ENCODE measurements at regions not wholly inside any gene's neighbourhood (a gene's known extent, or its start where the extent isn't known, plus 50 kb on each side); places are given as distances from the start of the nearest gene placed in this dataset.

DNA sequence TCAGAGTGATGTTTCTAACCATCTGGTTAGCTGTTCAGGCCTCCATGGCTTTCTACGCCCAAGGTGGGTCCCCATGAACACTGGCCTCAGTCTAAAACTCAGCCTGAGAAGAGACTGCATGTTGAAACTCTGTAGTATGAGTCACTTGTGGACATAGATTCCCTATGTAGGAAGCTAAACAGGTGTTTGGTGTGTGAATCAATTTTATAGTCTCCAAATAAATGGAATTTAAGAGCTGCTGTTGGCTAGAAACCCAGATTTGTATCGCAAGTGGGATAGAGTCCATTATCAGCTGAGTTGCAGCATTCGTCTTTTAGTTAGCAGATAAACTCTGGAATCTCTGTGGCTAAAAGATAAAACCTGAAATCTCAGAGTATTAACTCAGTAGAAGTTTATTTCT lies 131.4 kb downstream of the KCNS3 start:
- intact Hi-C loops (cut with DNase I), result no loop called here
- no peak for DNase-seq (ENCODE audit: low spot score)

DNA sequence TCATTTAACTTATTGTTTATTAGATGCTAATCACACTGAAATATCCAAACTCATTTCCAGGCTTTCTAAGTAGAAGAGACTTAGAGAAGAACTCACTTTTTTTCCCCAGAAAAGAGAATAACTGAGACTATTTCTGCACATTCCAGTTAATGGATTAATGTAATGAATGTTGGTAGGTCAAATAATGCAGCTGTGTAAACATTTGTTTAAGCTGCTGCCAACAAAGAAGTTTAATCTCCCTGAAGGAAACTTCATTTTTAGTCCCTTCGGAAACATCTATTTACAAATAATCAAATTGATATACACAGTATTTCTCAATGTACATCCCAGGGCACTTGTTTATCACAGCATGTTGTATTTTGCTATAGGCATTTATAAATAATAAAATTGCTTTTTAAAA lies 126.9 kb downstream of the KCNS3 start:
- intact Hi-C loops (cut with DNase I), result no loop called here
- DNase-seq (ENCODE audit: low spot score), result no peak

DNA sequence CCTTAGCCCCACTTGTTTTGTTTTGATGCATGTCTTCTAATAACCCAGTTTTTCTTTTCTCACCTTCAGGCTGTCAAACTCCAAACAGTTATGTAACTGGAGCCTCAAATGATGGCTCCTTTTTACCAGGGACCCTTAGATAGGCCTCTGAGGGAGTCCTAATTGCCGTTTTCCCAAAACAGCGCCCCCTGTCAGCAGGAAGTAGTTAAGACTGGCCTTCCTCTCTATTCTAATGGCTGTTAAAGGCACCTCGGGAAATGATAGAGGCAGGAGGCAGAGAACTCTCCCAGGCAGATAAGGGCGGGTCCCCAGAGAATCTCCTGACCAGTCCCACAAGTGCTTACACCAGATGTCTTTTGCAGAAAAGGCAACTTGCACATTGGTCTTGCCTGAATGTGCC lies 123.2 kb downstream of the KCNS3 start:
- DNase-seq (ENCODE audit: low spot score), result no peak
- intact Hi-C loops (cut with DNase I), result no loop called here

DNA sequence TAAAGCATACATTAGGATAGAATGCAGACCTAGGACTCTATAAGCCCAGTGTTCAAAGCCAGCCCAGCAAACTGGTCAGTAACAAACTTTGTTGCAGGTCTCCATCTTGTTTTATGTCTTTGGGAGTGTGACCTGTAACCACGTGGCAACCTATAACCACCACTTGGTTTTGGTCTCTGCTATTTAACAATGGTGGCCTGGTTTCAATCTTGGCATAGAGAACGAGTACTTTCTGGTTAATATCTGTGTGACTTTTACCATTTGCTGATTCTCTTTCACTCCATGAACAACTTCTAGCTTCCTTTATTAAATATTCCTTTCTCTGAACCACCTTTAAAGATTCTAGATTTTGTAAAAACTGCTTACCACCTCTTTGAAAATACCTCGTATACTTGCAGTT lies 118.5 kb downstream of the KCNS3 start:
- no peak for DNase-seq (ENCODE audit: low spot score)
- intact Hi-C loops (cut with DNase I), result no loop called here

DNA sequence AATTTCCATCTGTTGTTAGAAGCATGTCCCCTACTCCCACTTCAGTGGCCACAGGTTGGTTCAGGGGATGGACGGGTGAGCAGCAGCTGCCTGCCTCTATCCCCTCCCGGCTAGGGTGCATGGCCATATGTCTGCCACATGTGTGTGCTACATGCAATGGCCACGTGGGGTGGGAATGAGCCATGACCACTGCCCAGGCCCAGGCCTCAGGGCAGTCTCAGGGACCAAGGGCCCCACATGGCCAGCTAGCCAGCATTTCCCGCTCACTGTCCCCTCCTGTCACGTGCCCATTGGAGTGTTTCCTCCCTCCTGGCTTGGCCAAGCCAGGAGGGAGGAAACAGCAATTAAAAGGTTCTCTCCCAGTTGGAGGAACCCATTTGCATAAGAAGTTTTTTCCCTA lies 117.1 kb downstream of the KCNS3 start:
- DNase-seq (ENCODE audit: low spot score), result no peak
- intact Hi-C loops (cut with DNase I), result no loop called here
